Caco-2 (cell line): ENCODE measurements at regions not wholly inside any gene's neighbourhood (a gene's known extent, or its start where the extent isn't known, plus 50 kb on each side); places are given as distances from the start of the nearest gene placed in this dataset.

Source experiments
- BruUV-seq: library from RNA; stranded (reverse); fragments of 400-500 nt; replicated peaks from 2 replicates; lab custom pipeline; 2021; lab: Mats Ljungman, UMichigan
- CTCF ChIA-PET: fragments of 300-600 bp; sonication (Branson Sonifier 250); formaldehyde crosslinking; loops from one replicate; lab custom pipeline; 2022; ENCODE audit warnings: antibody characterized with exemption; lab: Charles Lee
- POLR2A ChIA-PET: fragments of 300-600 bp; sonication (Branson Sonifier 250); formaldehyde crosslinking; loops from one replicate; lab custom pipeline; 2022; ENCODE audit warnings: antibody characterized with exemption; lab: Charles Lee
- DNase-seq, 2 experiments: peaks; one replicate each; pipeline versions ENCODE4 v3.0.0 to v3.0.0-alpha.2; 2020 to 2022
- H3K27me3 ChIP-seq: replicated peaks from 2 replicates; pipeline ENCODE4 v1.6.0; 2011; ENCODE audit warnings: low read length; ENCODE audit not compliant: control insufficient read depth, insufficient read depth
- H3K36me3 ChIP-seq: 2 replicates; pipeline ENCODE4 v1.5.1; 2011; ENCODE audit warnings: low read length; ENCODE audit not compliant: control insufficient read depth, insufficient read depth
- H3K4me1 ChIP-seq: fragments of 250-450 bp; sonication (Bioruptor Pico); 2 replicates; pipeline ENCODE4 v1.5.1; 2020; ENCODE audit warnings: mild to moderate bottlenecking
- H3K4me3 ChIP-seq: 2 replicates; pipeline ENCODE4 v1.5.1; 2011; ENCODE audit warnings: low read depth, mild to moderate bottlenecking, control low read depth, low read length
- H3K9me3 ChIP-seq: fragments of 250-450 bp; sonication (Bioruptor Pico); 2 replicates; pipeline ENCODE4 v1.5.1; 2020; ENCODE audit warnings: mild to moderate bottlenecking, moderate library complexity
- H3K27ac Mint-ChIP-seq: one replicate; pipeline ENCODE4 v1.8.0; 2022; ENCODE audit warnings: mixed read lengths; ENCODE audit not compliant: unreplicated experiment
- H3K27me3 Mint-ChIP-seq: one replicate; pipeline ENCODE4 v1.8.0; 2022; ENCODE audit warnings: mixed read lengths; ENCODE audit not compliant: insufficient read depth, unreplicated experiment
- H3K36me3 Mint-ChIP-seq: one replicate; pipeline ENCODE4 v1.8.0; 2022; ENCODE audit warnings: mild to moderate bottlenecking, mixed read lengths; ENCODE audit not compliant: insufficient read depth, unreplicated experiment
- H3K4me1 Mint-ChIP-seq: one replicate; pipeline ENCODE4 v1.8.0; 2022; ENCODE audit warnings: low read depth, mixed read lengths; ENCODE audit not compliant: unreplicated experiment
- H3K4me3 Mint-ChIP-seq: one replicate; pipeline ENCODE4 v1.8.0; 2022; ENCODE audit warnings: mild to moderate bottlenecking, moderate library complexity, mixed read lengths; ENCODE audit not compliant: unreplicated experiment
- H3K9me3 Mint-ChIP-seq: one replicate; pipeline ENCODE4 v1.8.0; 2022; ENCODE audit warnings: mixed read lengths; ENCODE audit not compliant: unreplicated experiment
- CTCF ChIP-seq, 2 experiments: fragments of 200-600 bp in 1 of 2; IDR thresholded peaks; 1 replicate in 1 of 2; 2 replicates in 1 of 2; pipeline versions ENCODE4 v1.5.1 to v1.8.0; 2011 to 2022; ENCODE audit warnings: antibody characterized with exemption in 1 of 2, control low read depth in 1 of 2, inconsistent platforms in 1 of 2, low read depth in 1 of 2, low read length in 1 of 2, mild to moderate bottlenecking in 1 of 2, moderate library complexity in 1 of 2; ENCODE audit not compliant: insufficient read depth in 1 of 2, severe bottlenecking in 1 of 2, unreplicated experiment in 1 of 2
- intact Hi-C: fragments of 100-400 bp; cut with micrococcal nuclease; formaldehyde crosslinking; loops from one replicate; pipeline ENCODE4 v1.10.0; 2022; ENCODE audit not compliant: unreplicated experiment

GRCh38 chr2:217363470-217363869 lies 503.6 kb upstream of the TNP1 start:
- H3K27ac Mint-ChIP-seq, result no peak overlapping the region
- H3K36me3 Mint-ChIP-seq, result no peaks in the 10 kb centered on the region
- no TSS peak for BruUV-seq
- Histone ChIP-seq H3K27me3 (no peaks in the 10 kb centered on the region), H3K36me3 (no peaks in the 10 kb centered on the region), H3K9me3 (no peaks in the 10 kb centered on the region), H3K4me3 (no peak overlapping the region), H3K4me1 (peaks cover 20% of the 10 kb centered on the region)
- no peak for DNase-seq
- intact Hi-C loops, result no loop called here
- no peak overlapping the region for H3K4me3 Mint-ChIP-seq
- no peaks in the 10 kb centered on the region for H3K9me3 Mint-ChIP-seq
- POLR2A ChIA-PET, result no interaction called here
- CTCF ChIA-PET, result no interaction called here
- H3K27me3 Mint-ChIP-seq, result no peaks in the 10 kb centered on the region
- no peak for TF ChIP-seq CTCF (IDR thresholded peaks at IDR 0.05; ENCODE audit: insufficient read depth in 1 of 2, low read depth in 1 of 2, low read length in 1 of 2, severe bottlenecking in 1 of 2, unreplicated experiment in 1 of 2)
- peaks cover 17% of the 10 kb centered on the region for H3K4me1 Mint-ChIP-seq

- TF ChIP-seq CTCF (IDR thresholded peaks at IDR 0.05; ENCODE audit: insufficient read depth in 1 of 2, low read depth in 1 of 2, low read length in 1 of 2, severe bottlenecking in 1 of 2, unreplicated experiment in 1 of 2), result no peak
- Histone ChIP-seq H3K27me3 (no peaks in the 10 kb centered on the region), H3K36me3 (no peaks in the 10 kb centered on the region), H3K4me3 (no peak overlapping the region), H3K4me1 (peaks cover 28% of the 10 kb centered on the region), H3K9me3 (no peaks in the 10 kb centered on the region)
- Mint-ChIP-seq H3K4me3 (no peak overlapping the region), H3K27ac (no peak overlapping the region), H3K4me1 (peaks cover 24% of the 10 kb centered on the region), H3K9me3 (no peaks in the 10 kb centered on the region), H3K36me3 (no peaks in the 10 kb centered on the region), H3K27me3 (no peaks in the 10 kb centered on the region)
- no peak for DNase-seq
- ChIA-PET CTCF (no interaction called here), POLR2A (no interaction called here)
- BruUV-seq, result no TSS peak
- intact Hi-C loops, result no loop called here
Observed at GRCh38 chr2:217362710-217363109, 502.8 kb upstream of the TNP1 start.

GRCh38 chr2:217362286-217362685 lies 502.4 kb upstream of the TNP1 start:
- H3K36me3 Mint-ChIP-seq, result no peaks in the 10 kb centered on the region
- intact Hi-C loops, result no loop called here
- Histone ChIP-seq H3K4me1 (peaks cover 29% of the 10 kb centered on the region), H3K27me3 (no peaks in the 10 kb centered on the region), H3K36me3 (no peaks in the 10 kb centered on the region), H3K4me3 (no peak overlapping the region), H3K9me3 (no peaks in the 10 kb centered on the region)
- POLR2A ChIA-PET, result no interaction called here
- TF ChIP-seq CTCF (IDR thresholded peaks at IDR 0.05; ENCODE audit: insufficient read depth in 1 of 2, low read depth in 1 of 2, low read length in 1 of 2, severe bottlenecking in 1 of 2, unreplicated experiment in 1 of 2), result no peak
- H3K4me3 Mint-ChIP-seq, result no peak overlapping the region
- DNase-seq, result no peak
- peaks cover 28% of the 10 kb centered on the region for H3K4me1 Mint-ChIP-seq
- H3K9me3 Mint-ChIP-seq, result no peaks in the 10 kb centered on the region
- no TSS peak for BruUV-seq
- H3K27me3 Mint-ChIP-seq, result no peaks in the 10 kb centered on the region
- CTCF ChIA-PET, result no interaction called here
- H3K27ac Mint-ChIP-seq, result no peak overlapping the region
